Muscle layer of duodenum (tissue), 2 donors: ENCODE measurements at regions not wholly inside any gene's neighbourhood (a gene's known extent, or its start where the extent isn't known, plus 50 kb on each side); places are given as distances from the start of the nearest gene placed in this dataset.

Experiments
- H3K27ac ChIP-seq: one replicate; pipeline ENCODE4 v1.7.0; 2013; ENCODE audit warnings: mild to moderate bottlenecking, low read length
- H3K27me3 ChIP-seq: one replicate; pipeline ENCODE4 v1.7.0; 2013; ENCODE audit warnings: low read depth, mild to moderate bottlenecking, control low read depth, low read length
- H3K36me3 ChIP-seq, 2 donors: one replicate each; pipeline ENCODE4 v1.7.0; 2013; ENCODE audit warnings: low read length in 2 of 2, control low read depth in 1 of 2, mild to moderate bottlenecking in 1 of 2; ENCODE audit not compliant: insufficient read depth in 2 of 2, control insufficient read depth in 1 of 2
- H3K4me1 ChIP-seq, 2 donors: one replicate each; pipeline ENCODE4 v1.7.0; 2013; ENCODE audit warnings: low read length in 2 of 2, mild to moderate bottlenecking in 2 of 2, control low read depth in 1 of 2, moderate library complexity in 1 of 2; ENCODE audit not compliant: insufficient read depth in 2 of 2, control insufficient read depth in 1 of 2
- H3K4me3 ChIP-seq, 2 donors: one replicate each; pipeline ENCODE4 v1.7.0; 2013; ENCODE audit warnings: low read length in 2 of 2, low read depth in 1 of 2, mild to moderate bottlenecking in 1 of 2
- H3K9me3 ChIP-seq, 2 donors: one replicate each; pipeline ENCODE4 v1.7.0; 2013; ENCODE audit warnings: low read length in 2 of 2, control low read depth in 1 of 2, mild to moderate bottlenecking in 1 of 2; ENCODE audit not compliant: control insufficient read depth in 1 of 2
- donor health status: healthy.

- no peaks in the 10 kb centered on the region for H3K27me3 ChIP-seq
- H3K27ac ChIP-seq = no peak overlapping the region
- no peak overlapping the region for H3K4me3 ChIP-seq
- H3K9me3 ChIP-seq = no peaks in the 10 kb centered on the region
- H3K36me3 ChIP-seq = no peaks in the 10 kb centered on the region
- no peaks in the 10 kb centered on the region for H3K4me1 ChIP-seq
These were observed 744.3 kb upstream of the SOX11 start for GRCh38 chr2:4947911-4948310.

DNA sequence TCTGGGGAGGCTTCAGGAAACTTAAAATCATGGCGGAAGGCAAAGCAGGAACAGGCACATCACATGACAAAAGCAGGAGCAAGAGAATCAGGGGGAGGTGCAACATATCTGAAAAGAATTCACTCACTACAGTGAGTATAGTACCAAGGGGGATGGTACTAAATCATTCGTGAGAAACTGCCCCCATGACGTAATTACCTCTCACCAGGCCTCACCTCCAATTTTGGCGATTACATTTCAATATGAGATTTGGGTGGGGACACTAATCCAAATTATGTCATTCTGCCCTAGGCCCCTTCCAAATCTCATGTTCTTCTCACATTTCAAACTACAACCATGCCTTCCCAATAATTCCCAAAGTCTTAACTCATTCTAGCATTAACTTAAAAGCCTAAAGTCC, 740.8 kb upstream of the SOX11 start:
- no peaks in the 10 kb centered on the region for H3K36me3 ChIP-seq
- H3K4me3 ChIP-seq = no peak overlapping the region
- no peaks in the 10 kb centered on the region for H3K4me1 ChIP-seq
- H3K9me3 ChIP-seq = no peaks in the 10 kb centered on the region
- no peaks in the 10 kb centered on the region for H3K27me3 ChIP-seq
- H3K27ac ChIP-seq = no peak overlapping the region

GRCh38 chr2:4959219-4959618, 733.0 kb upstream of the SOX11 start:
- Histone ChIP-seq H3K4me1 (no peaks in the 10 kb centered on the region), H3K27ac (no peak overlapping the region), H3K9me3 (no peaks in the 10 kb centered on the region), H3K4me3 (no peak overlapping the region), H3K27me3 (no peaks in the 10 kb centered on the region), H3K36me3 (no peaks in the 10 kb centered on the region)

DNA sequence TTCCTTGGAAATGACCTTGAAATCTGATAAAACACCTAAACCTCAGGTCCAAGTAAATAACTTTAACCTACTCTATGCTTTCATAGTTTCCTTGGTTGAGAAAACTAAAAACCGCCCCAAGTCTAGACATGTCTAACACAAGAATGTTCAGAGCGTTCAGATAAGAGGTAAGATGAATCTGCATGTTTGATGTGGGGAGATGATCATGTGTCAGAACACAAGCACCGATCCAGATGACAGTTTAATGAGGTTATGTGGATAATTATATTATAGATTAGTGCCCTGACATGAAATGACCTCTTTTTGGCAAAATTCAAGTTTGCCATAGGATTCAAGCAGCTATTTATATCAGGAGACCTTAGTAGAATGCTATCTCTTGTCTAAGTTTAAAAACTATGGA, 729.8 kb upstream of the SOX11 start:
- Histone ChIP-seq H3K4me1 (no peaks in the 10 kb centered on the region), H3K27ac (no peak overlapping the region), H3K27me3 (no peaks in the 10 kb centered on the region), H3K4me3 (no peak overlapping the region), H3K36me3 (no peaks in the 10 kb centered on the region), H3K9me3 (no peaks in the 10 kb centered on the region)

DNA sequence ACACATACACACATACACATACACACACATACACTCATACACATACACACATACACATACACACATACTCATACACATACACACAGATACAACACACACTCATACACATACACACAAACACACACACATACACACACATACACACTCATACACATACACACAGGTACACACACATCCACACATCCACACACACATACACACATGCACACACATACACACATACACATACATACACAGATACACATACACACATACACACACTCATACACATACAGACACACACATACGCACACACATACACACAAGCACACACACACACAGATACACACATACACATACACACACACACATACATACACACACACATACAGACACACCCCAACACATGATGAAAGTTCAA, 729.1 kb upstream of the SOX11 start:
- no peaks in the 10 kb centered on the region for H3K9me3 ChIP-seq
- no peak overlapping the region for H3K4me3 ChIP-seq

DNA sequence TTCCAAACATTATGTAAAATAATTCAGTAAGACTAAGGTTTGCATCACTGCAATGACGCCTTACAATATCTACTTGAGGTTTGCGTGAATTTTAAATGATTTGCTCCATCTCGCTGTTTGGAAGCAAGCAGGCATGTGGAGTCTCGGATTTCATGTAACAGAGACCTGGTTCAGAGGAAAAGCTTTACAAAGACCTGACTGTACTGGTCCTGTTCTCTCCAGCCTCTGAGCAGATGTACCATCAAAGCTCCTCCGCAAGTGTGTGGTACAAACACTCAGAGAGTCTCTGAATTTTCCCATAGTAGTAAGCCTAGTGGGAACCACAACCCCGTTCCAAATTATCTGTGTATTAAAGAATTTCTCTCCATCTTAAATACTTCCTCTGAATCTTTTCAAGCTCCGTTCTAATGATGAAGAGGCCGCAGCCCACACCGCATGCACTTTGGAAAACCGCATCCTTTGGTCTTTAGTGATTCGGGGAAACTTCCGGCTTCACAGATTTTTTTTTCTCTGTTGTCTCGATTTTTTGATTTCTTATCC, 728.1 kb upstream of the SOX11 start:
- H3K4me1 ChIP-seq = no peaks in the 10 kb centered on the region
- no peaks in the 10 kb centered on the region for H3K36me3 ChIP-seq
- H3K27ac ChIP-seq = no peak overlapping the region
- H3K9me3 ChIP-seq = no peaks in the 10 kb centered on the region
- H3K27me3 ChIP-seq = no peaks in the 10 kb centered on the region
- no peak overlapping the region for H3K4me3 ChIP-seq

More for the DNA sequence above, 729.1 kb upstream of the SOX11 start:
- no peaks in the 10 kb centered on the region for H3K27me3 ChIP-seq
- H3K4me1 ChIP-seq = no peaks in the 10 kb centered on the region
- H3K36me3 ChIP-seq = no peaks in the 10 kb centered on the region
- H3K27ac ChIP-seq = no peak overlapping the region

DNA sequence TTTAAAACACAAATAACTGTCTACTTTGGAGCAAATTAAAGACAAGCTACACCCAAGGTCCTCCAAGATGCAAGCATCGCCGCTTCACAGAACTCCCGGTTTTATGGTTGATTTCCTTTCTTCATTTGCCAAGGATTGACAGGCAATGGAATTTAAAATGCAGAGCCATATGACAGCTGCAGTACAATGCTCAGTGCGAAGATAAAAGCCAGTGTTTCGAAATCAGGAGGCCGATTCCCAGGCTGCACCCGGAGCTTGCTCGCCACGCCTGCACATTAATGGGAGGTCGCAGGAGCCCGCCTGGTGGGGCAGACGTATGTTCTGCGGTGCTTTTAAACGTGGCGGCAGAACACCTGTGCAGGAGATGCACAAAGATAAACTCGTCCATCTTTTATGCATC, 727.6 kb upstream of the SOX11 start:
- Histone ChIP-seq H3K4me1 (no peaks in the 10 kb centered on the region), H3K9me3 (no peaks in the 10 kb centered on the region), H3K27ac (no peak overlapping the region), H3K27me3 (no peaks in the 10 kb centered on the region), H3K4me3 (no peak overlapping the region), H3K36me3 (no peaks in the 10 kb centered on the region)

- Histone ChIP-seq H3K27ac (no peak overlapping the region), H3K36me3 (no peaks in the 10 kb centered on the region), H3K27me3 (no peaks in the 10 kb centered on the region), H3K4me3 (no peak overlapping the region), H3K4me1 (no peaks in the 10 kb centered on the region), H3K9me3 (no peaks in the 10 kb centered on the region)
These were observed 726.4 kb upstream of the SOX11 start for GRCh38 chr2:4965556-4966320.

DNA sequence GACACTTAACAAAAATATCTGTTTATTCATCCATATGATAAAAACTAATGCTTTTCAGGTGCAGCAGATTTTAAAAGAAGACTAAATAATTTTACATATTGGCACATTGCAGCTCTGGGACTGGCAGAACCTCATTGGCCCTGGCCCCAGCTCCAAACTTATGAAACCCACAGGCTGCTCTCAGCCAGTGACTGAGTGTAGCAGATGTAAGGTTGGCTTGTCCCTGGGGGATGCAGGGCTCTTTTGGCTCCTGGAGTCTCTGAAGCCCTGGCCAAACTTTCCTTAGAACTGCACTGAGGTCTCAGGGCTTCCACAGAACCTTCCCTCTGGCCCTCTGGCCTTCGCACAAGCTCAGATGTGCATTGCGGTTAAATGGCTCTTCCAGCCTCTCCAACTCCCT, 725.0 kb upstream of the SOX11 start:
- Histone ChIP-seq H3K4me3 (no peak overlapping the region), H3K4me1 (no peaks in the 10 kb centered on the region), H3K27me3 (no peaks in the 10 kb centered on the region)

DNA sequence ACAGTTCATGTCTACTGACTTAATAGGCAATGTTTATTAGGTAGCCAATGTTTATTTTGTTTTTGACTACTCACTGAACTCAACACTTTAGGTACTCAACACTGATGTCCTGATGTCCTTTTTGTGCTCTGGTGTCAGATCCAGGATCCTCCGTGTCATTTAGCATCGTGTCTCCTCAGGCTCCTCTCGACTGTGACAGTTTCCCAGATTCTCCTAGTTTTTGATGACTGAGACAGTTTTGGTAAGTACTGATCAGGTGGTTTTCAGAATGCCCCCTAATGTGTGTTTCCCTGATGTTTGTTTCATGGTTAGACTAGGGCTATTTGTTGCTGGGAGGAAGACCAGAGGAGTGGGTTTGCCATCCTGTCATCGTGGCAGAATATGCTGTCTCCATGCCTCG, 719.7 kb upstream of the SOX11 start:
- H3K27ac ChIP-seq = no peak overlapping the region
- no peaks in the 10 kb centered on the region for H3K36me3 ChIP-seq
- no peaks in the 10 kb centered on the region for H3K4me1 ChIP-seq
- H3K4me3 ChIP-seq = no peak overlapping the region
- H3K9me3 ChIP-seq = no peaks in the 10 kb centered on the region
- no peaks in the 10 kb centered on the region for H3K27me3 ChIP-seq

More for the DNA sequence above, 725.0 kb upstream of the SOX11 start:
- Histone ChIP-seq H3K27ac (no peak overlapping the region), H3K36me3 (no peaks in the 10 kb centered on the region), H3K9me3 (no peaks in the 10 kb centered on the region)

- Histone ChIP-seq H3K4me3 (no peak overlapping the region), H3K9me3 (no peaks in the 10 kb centered on the region), H3K4me1 (no peaks in the 10 kb centered on the region), H3K27ac (no peak overlapping the region), H3K36me3 (no peaks in the 10 kb centered on the region), H3K27me3 (no peaks in the 10 kb centered on the region)
These were observed 718.8 kb upstream of the SOX11 start for GRCh38 chr2:4973354-4973753.

GRCh38 chr2:4973973-4974372, 718.2 kb upstream of the SOX11 start:
- no peak overlapping the region for H3K4me3 ChIP-seq
- no peaks in the 10 kb centered on the region for H3K9me3 ChIP-seq
- no peak overlapping the region for H3K27ac ChIP-seq
- no peaks in the 10 kb centered on the region for H3K27me3 ChIP-seq
- H3K36me3 ChIP-seq = no peaks in the 10 kb centered on the region
- H3K4me1 ChIP-seq = no peaks in the 10 kb centered on the region
